IMR-90 (cell line): ENCODE measurements at regions not wholly inside any gene's neighbourhood (a gene's known extent, or its start where the extent isn't known, plus 50 kb on each side); places are given as distances from the start of the nearest gene placed in this dataset.
A peak's percentile ranks its signal among the peaks of the same experiment; 100 is the strongest.

ENCODE experiments used
- ATAC-seq: fragments of 200-7000 bp; cut with Tn5 transposase; 2 replicates; pipeline ENCODE4 v1.9.1; 2020; ENCODE audit warnings: low read depth, mild to moderate bottlenecking, moderate library complexity
- BruUV-seq: library from RNA; stranded (reverse); fragments of 400-500 nt; replicated peaks from 2 replicates; lab custom pipeline; 2021; lab: Mats Ljungman, UMichigan
- CTCF ChIA-PET: fragments of 300-600 bp; formaldehyde crosslinking; extraction: SDS; loops from one replicate; lab custom pipeline; 2021; ENCODE audit warnings: antibody characterized with exemption; lab: Yijun Ruan, JAX
- POLR2A ChIA-PET: fragments of 300-600 bp; sonication (Branson Sonifier 250); formaldehyde crosslinking; loops from one replicate; lab custom pipeline; 2022; ENCODE audit warnings: antibody characterized with exemption; ENCODE audit not compliant: unreplicated experiment; lab: Charles Lee
- DNase-seq: peaks from one replicate; pipeline ENCODE4 v3.0.0; 2013
- H2AFZ ChIP-seq: replicated peaks from 2 replicates; pipeline ENCODE3; 2013; ENCODE audit warnings: low read length, mild to moderate bottlenecking; ENCODE audit not compliant: poor library complexity
- H2AK5ac ChIP-seq: 2 replicates; pipeline ENCODE4 v1.6.1; 2013; ENCODE audit warnings: low read depth, low read length, inconsistent platforms
- H2AK9ac ChIP-seq: replicated peaks from 2 replicates; pipeline ENCODE3; 2013; ENCODE audit warnings: mild to moderate bottlenecking, low read depth, low read length, moderate library complexity; ENCODE audit not compliant: poor library complexity
- H2BK120ac ChIP-seq: 2 replicates; pipeline ENCODE4 v1.6.1; 2013; ENCODE audit warnings: low read depth, low read length, inconsistent platforms
- H2BK15ac ChIP-seq: 3 replicates; pipeline ENCODE4 v1.6.1; 2013; ENCODE audit warnings: low read depth, low read length, inconsistent platforms
- H2BK20ac ChIP-seq: 2 replicates; pipeline ENCODE4 v1.6.1; 2013; ENCODE audit warnings: low read depth, mild to moderate bottlenecking, inconsistent platforms, low read length, moderate library complexity
- H2BK5ac ChIP-seq: 2 replicates; pipeline ENCODE4 v1.6.1; 2013; ENCODE audit warnings: mild to moderate bottlenecking, low read depth, low read length, inconsistent platforms; ENCODE audit not compliant: poor library complexity, severe bottlenecking
- H3K14ac ChIP-seq: replicated peaks from 2 replicates; pipeline ENCODE4 v1.6.1; 2013; ENCODE audit warnings: low read depth, low read length, inconsistent platforms
- H3K18ac ChIP-seq: 2 replicates; pipeline ENCODE4 v1.6.1; 2013; ENCODE audit warnings: low read depth, low read length, control low read depth
- H3K23ac ChIP-seq: 2 replicates; pipeline ENCODE4 v1.6.1; 2013; ENCODE audit warnings: low read depth, low read length, inconsistent platforms
- H3K27ac ChIP-seq: 2 replicates; pipeline ENCODE4 v1.5.1; 2013; ENCODE audit warnings: mild to moderate bottlenecking, control low read depth, low read length; ENCODE audit not compliant: insufficient read depth
- H3K27me3 ChIP-seq: 2 replicates; pipeline ENCODE4 v1.6.1; 2013; ENCODE audit warnings: low read length; ENCODE audit not compliant: control insufficient read depth, insufficient read depth
- H3K36me3 ChIP-seq: 2 replicates; pipeline ENCODE4 v1.6.1; 2013; ENCODE audit warnings: low read length, mixed read lengths; ENCODE audit not compliant: control insufficient read depth, insufficient read depth
- H3K4ac ChIP-seq: 2 replicates; pipeline ENCODE4 v1.6.1; 2013; ENCODE audit warnings: low read depth, low read length, inconsistent platforms
- H3K4me1 ChIP-seq: 2 replicates; pipeline ENCODE4 v1.6.1; 2013; ENCODE audit warnings: low read length, mixed read lengths; ENCODE audit not compliant: control insufficient read depth, insufficient read depth
- H3K4me2 ChIP-seq: 2 replicates; pipeline ENCODE4 v1.6.1; 2013; ENCODE audit warnings: low read depth, mild to moderate bottlenecking, control low read depth, low read length, moderate library complexity
- H3K4me3 ChIP-seq: 2 replicates; pipeline ENCODE4 v1.5.1; 2013; ENCODE audit warnings: low read depth, mild to moderate bottlenecking, control low read depth, low read length, moderate library complexity; ENCODE audit not compliant: insufficient read depth
- H3K56ac ChIP-seq: 2 replicates; pipeline ENCODE4 v1.6.1; 2013; ENCODE audit warnings: low read length, inconsistent platforms; ENCODE audit not compliant: insufficient read depth; ENCODE audit errors: extremely low read depth
- H3K79me1 ChIP-seq, 2 experiments: 2 replicates each; pipeline ENCODE4 v1.6.1; 2013; ENCODE audit warnings: low read length in 2 of 2, inconsistent platforms in 1 of 2, low read depth in 1 of 2
- H3K9ac ChIP-seq: 2 replicates; pipeline ENCODE4 v1.6.1; 2013; ENCODE audit warnings: low read depth, low read length, control low read depth
- H3K9me1 ChIP-seq: 2 replicates; pipeline ENCODE4 v1.6.1; 2013; ENCODE audit warnings: low read length, inconsistent platforms; ENCODE audit not compliant: insufficient read depth
- H3K9me3 ChIP-seq: 2 replicates; pipeline ENCODE4 v1.6.1; 2013; ENCODE audit warnings: low read length; ENCODE audit not compliant: control insufficient read depth, insufficient read depth
- H4K20me1 ChIP-seq: 2 replicates; pipeline ENCODE4 v1.6.1; 2013; ENCODE audit warnings: low read length, inconsistent platforms; ENCODE audit not compliant: insufficient read depth
- H4K5ac ChIP-seq: 2 replicates; pipeline ENCODE4 v1.6.1; 2013; ENCODE audit warnings: mild to moderate bottlenecking, low read depth, low read length, control low read depth
- H4K8ac ChIP-seq, 2 experiments: 2 replicates each; pipeline ENCODE4 v1.6.1; 2013; ENCODE audit warnings: low read depth in 2 of 2, low read length in 2 of 2, control low read depth in 1 of 2, inconsistent platforms in 1 of 2
- H4K91ac ChIP-seq: 2 replicates; pipeline ENCODE4 v1.6.1; 2013; ENCODE audit warnings: low read depth, low read length, inconsistent platforms; ENCODE audit not compliant: insufficient read depth
- CEBPB ChIP-seq: IDR thresholded peaks from 2 replicates; pipeline ENCODE4 v1.6.1; 2012; ENCODE audit warnings: low read depth, low read length, improper control_type of control experiment
- RCOR1 ChIP-seq: IDR thresholded peaks from 2 replicates; pipeline ENCODE4 v1.6.1; 2012; ENCODE audit warnings: mild to moderate bottlenecking, low read length, improper control_type of control experiment; ENCODE audit not compliant: insufficient replicate concordance
- USF2 ChIP-seq: fragments of 150-350 bp; IDR thresholded peaks from 2 replicates; pipeline ENCODE4 v1.6.1; 2017; ENCODE audit warnings: mild to moderate bottlenecking, antibody characterized with exemption, low read length, low read depth
- WGBS, 2 experiments: methylation state at CpG; one replicate each; pipeline versions ENCODE4 v1.1.5 to v1.1.7; 2013; ENCODE audit warnings: missing lambda C conversion rate in 2 of 2; ENCODE audit not compliant: insufficient read length in 1 of 2; ENCODE audit errors: extremely low coverage in 2 of 2; 5-methylcytosine and 5-hydroxymethylcytosine counted together
- dilution Hi-C: fragments of 300-500 bp; cut with HindIII; formaldehyde crosslinking; loops from one replicate; pipeline ENCODE4 v1.14.3; 2018; ENCODE audit warnings: low sequenced_read_pairs; ENCODE audit not compliant: unreplicated experiment
- in situ Hi-C: fragments of 300-500 bp; cut with MboI; formaldehyde crosslinking; loops from 3 replicates; pipeline ENCODE4 v1.14.3; 2019; ENCODE audit warnings: low sequenced_read_pairs, inconsistent platforms, mixed read lengths
- intact Hi-C: fragments of 100-400 bp; cut with micrococcal nuclease; formaldehyde crosslinking; loops from 2 replicates; pipeline ENCODE4 v1.10.0; 2022

DNA sequence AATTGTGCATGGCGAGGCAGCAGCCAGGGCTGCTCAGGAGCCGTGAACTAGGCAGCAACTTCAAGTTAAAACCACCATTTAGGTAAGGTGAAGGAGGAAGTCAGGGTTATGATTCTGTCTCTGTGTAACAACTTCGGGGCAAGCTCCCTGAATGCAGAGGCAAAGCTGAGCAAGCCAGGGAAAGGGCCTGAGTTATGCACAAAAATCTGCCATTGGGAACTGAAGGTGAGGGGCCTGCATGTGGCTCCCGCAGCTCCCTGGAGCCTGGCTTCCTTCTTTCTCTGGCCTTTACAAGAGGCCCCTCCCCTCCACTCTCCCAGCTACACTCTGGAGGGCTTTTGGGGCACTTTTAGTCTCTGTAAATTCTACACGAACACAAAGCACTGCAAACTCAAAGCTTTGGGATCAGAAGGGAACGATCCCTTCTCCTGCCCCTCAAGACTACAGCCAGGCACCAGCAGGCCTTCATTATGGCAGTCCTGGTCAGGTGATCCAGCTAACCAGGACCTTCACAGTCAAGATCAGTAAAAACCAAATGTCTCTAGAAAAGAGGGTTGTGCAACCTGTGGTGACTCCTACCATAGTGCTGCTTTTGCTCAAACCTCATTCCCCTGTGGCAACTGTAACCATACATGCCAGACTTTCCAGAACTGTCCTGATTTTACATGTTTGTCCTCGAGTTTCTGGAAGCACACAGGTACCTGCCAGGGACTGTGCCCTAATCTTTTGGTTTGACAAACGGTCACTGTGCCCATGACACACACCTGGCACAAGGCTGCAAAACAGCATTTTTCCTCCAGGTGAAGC, 67.2 kb upstream of the PTGR2 start:
- no peak overlapping the region for H3K56ac ChIP-seq
- H3K9me3 ChIP-seq: no peaks in the 10 kb centered on the region
- DNase-seq: peak; percentile 70
- peak overlapping the region; percentile 53 for H3K14ac ChIP-seq
- peak overlapping the region; percentile 59 for H2BK20ac ChIP-seq
- H4K91ac ChIP-seq: peak overlapping the region; percentile 82
- peak overlapping the region; percentile 5 for H2AK9ac ChIP-seq
- H4K20me1 ChIP-seq: peaks cover 41% of the 10 kb centered on the region
- peak overlapping the region; percentile 41; the same call in 2 of the 3 replicates for H2BK15ac ChIP-seq
- H2BK120ac ChIP-seq: peak overlapping the region; percentile 81
- H3K4ac ChIP-seq: peak overlapping the region; percentile 81
- H2AK5ac ChIP-seq: peak overlapping the region; percentile 88
- H2AFZ ChIP-seq: peak overlapping the region; percentile 28
- H3K9me1 ChIP-seq: peaks cover 37% of the 10 kb centered on the region
- WGBS, 2 experiments: 76% methylated on average over 4 of the region's 8 CpGs; no CpG with 5 or more reads in 1 of the 2 experiments
- intact Hi-C loops (no loop called here), dilution Hi-C loops (no loop called here), in situ Hi-C loops (no loop called here)
- H3K79me1 ChIP-seq: peaks cover 39 to 74% of the 10 kb centered on the region in 2 experiments
- peaks cover 29% of the 10 kb centered on the region for H3K4me1 ChIP-seq
- peak overlapping the region; percentile 21; the same call in 1 of the 2 replicates for H4K5ac ChIP-seq
- H4K8ac ChIP-seq: peak overlapping the region; percentile 33 to 75; a peak in 3 of 4 replicates
- peak overlapping the region; percentile 15 for H3K18ac ChIP-seq
- H3K9ac ChIP-seq: peak overlapping the region; percentile 98
- no peak overlapping the region for H3K4me3 ChIP-seq
- H3K36me3 ChIP-seq: no peaks in the 10 kb centered on the region
- peak overlapping the region; percentile 86 for H3K4me2 ChIP-seq
- H3K23ac ChIP-seq: peak overlapping the region; percentile 84
- H3K27ac ChIP-seq: peak overlapping the region; percentile 98
- no peak for TF ChIP-seq RCOR1
- TF ChIP-seq CEBPB: peak; percentile 97
- TF ChIP-seq USF2: peak; percentile 77
- H2BK5ac ChIP-seq: peak overlapping the region; percentile 80
- ATAC-seq: no peak
- no TSS peak for BruUV-seq
- no peaks in the 10 kb centered on the region for H3K27me3 ChIP-seq
- ChIA-PET CTCF (interaction anchor here (0.7 to 2.1 kb wide), 2 partner anchors 41 to 55 kb away, joined by 3 to 6 read pairs; no protein-coding TSS in a partner anchor), POLR2A (interaction anchor here (0.5 to 1.5 kb wide), 2 partner anchors 24 kb away, joined by 3 to 7 read pairs; a partner anchor contains a TSS)
